ENCODE measurements at regions not wholly inside any gene's neighbourhood (a gene's known extent, or its start where the extent isn't known, plus 50 kb on each side); places are given as distances from the start of the nearest gene placed in this dataset.

DNA sequence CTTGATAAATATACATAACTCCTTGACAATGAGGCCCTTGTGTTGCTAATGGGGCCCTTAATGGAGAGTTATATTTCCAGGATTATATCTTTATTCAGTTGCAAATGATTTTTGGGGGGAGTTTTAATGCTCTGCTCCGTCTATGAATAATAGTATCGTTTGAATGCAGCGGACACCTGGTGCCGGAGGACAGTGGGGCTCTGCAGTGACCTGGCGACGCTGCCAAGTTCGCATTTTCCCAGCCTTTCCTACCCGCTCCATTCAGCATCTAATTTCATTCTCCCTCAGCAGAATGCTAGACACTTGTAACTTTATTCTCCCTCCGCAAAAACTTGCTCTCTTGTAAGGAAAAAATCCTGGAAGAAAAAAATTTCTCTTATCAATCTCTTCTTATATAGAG, 257.6 kb upstream of the SALL3 start:
- Histone ChIP-seq H3K4me3 (ENCODE audit: low read depth in 1 of 2, low read length in 2 of 2) (no peak overlapping the region), H3K9me3 (ENCODE audit: insufficient read depth, low read length, severe bottlenecking) (no peaks in the 10 kb centered on the region), H3K27me3 (ENCODE audit: insufficient read depth, low read length, poor library complexity) (peaks cover 2% of the 10 kb centered on the region), H3K9ac (ENCODE audit: low read depth, low read length) (no peak overlapping the region), H3K27ac (ENCODE audit: low read length) (no peak overlapping the region), H3K4me1 (ENCODE audit: insufficient read depth, low read length) (no peaks in the 10 kb centered on the region), H3K79me2 (ENCODE audit: insufficient read depth, low read length) (no peaks in the 10 kb centered on the region), H3K36me3 (ENCODE audit: insufficient read depth, low read length) (no peaks in the 10 kb centered on the region), H4K20me1 (ENCODE audit: insufficient read depth, low read length) (no peaks in the 10 kb centered on the region), H2AFZ (ENCODE audit: low read depth, low read length) (no peak overlapping the region), H3K4me2 (ENCODE audit: insufficient read depth, low read length) (no peak overlapping the region)
- DNase-seq (no peak), ATAC-seq (ENCODE audit: insufficient read depth, low read depth) (no peak)
- TF ChIP-seq, protein P1, sequence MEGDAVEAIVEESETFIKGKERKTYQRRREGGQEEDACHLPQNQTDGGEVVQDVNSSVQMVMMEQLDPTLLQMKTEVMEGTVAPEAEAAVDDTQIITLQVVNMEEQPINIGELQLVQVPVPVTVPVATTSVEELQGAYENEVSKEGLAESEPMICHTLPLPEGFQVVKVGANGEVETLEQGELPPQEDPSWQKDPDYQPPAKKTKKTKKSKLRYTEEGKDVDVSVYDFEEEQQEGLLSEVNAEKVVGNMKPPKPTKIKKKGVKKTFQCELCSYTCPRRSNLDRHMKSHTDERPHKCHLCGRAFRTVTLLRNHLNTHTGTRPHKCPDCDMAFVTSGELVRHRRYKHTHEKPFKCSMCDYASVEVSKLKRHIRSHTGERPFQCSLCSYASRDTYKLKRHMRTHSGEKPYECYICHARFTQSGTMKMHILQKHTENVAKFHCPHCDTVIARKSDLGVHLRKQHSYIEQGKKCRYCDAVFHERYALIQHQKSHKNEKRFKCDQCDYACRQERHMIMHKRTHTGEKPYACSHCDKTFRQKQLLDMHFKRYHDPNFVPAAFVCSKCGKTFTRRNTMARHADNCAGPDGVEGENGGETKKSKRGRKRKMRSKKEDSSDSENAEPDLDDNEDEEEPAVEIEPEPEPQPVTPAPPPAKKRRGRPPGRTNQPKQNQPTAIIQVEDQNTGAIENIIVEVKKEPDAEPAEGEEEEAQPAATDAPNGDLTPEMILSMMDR (IDR thresholded peaks at IDR 0.05; ENCODE audit: borderline replicate concordance, extremely low read depth, low read length, poor library complexity, severe bottlenecking) = no peak
- no peak for TF ChIP-seq EZH2 (IDR thresholded peaks at IDR 0.05; ENCODE audit: borderline replicate concordance, low read depth, low read length, severe bottlenecking)

DNA sequence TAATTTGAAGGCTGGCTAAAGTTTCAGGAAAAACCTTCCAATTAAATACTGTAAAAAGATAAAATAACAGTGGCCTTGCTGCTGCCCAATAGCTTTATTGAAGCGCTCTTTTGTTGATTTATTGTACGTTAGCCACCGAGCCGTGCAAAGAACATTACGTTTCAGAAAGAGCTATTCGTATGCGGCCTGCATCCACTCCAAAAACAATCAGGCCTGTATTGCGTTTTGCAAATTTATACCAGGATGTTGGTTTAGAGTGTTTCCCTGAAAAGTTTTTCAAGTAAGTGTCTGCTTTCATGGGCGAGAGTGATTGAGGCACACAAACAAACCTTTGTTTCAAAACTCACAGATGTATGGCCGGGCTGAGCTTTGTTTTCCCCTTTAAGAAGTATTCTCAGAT, 257.2 kb upstream of the SALL3 start:
- H3K36me3 ChIP-seq (ENCODE audit: insufficient read depth, low read length) = no peaks in the 10 kb centered on the region
- no peak overlapping the region for H2AFZ ChIP-seq (ENCODE audit: low read depth, low read length)
- no peak for ATAC-seq (ENCODE audit: insufficient read depth, low read depth)
- TF ChIP-seq, protein P1 (IDR thresholded peaks at IDR 0.05; ENCODE audit: borderline replicate concordance, extremely low read depth, low read length, poor library complexity, severe bottlenecking) = no peak
- TF ChIP-seq EZH2 (IDR thresholded peaks at IDR 0.05; ENCODE audit: borderline replicate concordance, low read depth, low read length, severe bottlenecking) = no peak
- no peaks in the 10 kb centered on the region for H3K4me1 ChIP-seq (ENCODE audit: insufficient read depth, low read length)
- H3K9ac ChIP-seq (ENCODE audit: low read depth, low read length) = no peak overlapping the region
- H4K20me1 ChIP-seq (ENCODE audit: insufficient read depth, low read length) = no peaks in the 10 kb centered on the region
- no peaks in the 10 kb centered on the region for H3K9me3 ChIP-seq (ENCODE audit: insufficient read depth, low read length, severe bottlenecking)
- H3K27me3 ChIP-seq (ENCODE audit: insufficient read depth, low read length, poor library complexity) = peaks cover 2% of the 10 kb centered on the region
- no peaks in the 10 kb centered on the region for H3K79me2 ChIP-seq (ENCODE audit: insufficient read depth, low read length)
- no peak overlapping the region for H3K27ac ChIP-seq (ENCODE audit: low read length)
- no peak overlapping the region for H3K4me3 ChIP-seq (ENCODE audit: low read depth in 1 of 2, low read length in 2 of 2)
- no peak for DNase-seq
- H3K4me2 ChIP-seq (ENCODE audit: insufficient read depth, low read length) = no peak overlapping the region

DNA sequence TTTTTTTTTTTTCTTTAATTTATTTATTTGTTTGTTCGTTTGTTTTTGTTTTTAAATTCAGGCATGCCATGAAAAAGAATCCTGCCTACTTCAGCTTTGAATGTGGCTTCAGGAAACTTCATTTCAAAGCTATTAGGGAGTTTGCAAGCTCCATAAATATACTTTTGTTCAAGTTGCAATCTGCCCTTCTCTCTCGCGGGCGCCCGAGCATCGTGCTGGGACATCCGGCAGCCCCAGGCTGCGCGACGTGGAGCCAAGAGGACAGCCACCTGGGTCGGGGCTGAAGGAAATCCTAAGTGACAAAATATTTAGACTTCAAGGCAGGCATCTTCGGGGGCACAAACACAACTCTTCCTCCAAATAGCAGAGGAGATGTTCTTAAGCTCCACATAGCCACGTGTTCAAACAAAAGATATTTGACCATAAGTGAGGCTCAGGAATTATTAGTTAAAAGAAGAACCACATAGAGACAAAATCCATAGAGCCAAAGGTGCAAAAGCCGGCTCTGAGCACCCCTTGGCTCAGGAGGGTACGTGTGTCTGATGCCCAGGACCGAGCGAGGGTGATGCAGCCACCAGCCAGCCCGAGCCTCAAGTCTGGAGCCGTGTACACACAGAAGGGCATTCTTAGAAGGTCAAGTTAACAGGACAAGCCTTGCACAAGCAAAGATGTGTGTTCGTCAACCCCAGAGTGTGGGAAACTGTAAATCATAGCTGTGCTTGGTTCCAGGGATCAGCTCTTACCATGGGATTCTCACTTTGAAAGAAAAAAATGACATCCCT, 256.5 kb upstream of the SALL3 start:
- Histone ChIP-seq H3K27ac (ENCODE audit: low read length) (no peak overlapping the region), H3K4me3 (ENCODE audit: low read depth in 1 of 2, low read length in 2 of 2) (no peak overlapping the region), H2AFZ (ENCODE audit: low read depth, low read length) (no peak overlapping the region), H3K9me3 (ENCODE audit: insufficient read depth, low read length, severe bottlenecking) (no peaks in the 10 kb centered on the region), H3K4me2 (ENCODE audit: insufficient read depth, low read length) (no peak overlapping the region), H3K4me1 (ENCODE audit: insufficient read depth, low read length) (no peaks in the 10 kb centered on the region), H3K79me2 (ENCODE audit: insufficient read depth, low read length) (no peaks in the 10 kb centered on the region), H3K9ac (ENCODE audit: low read depth, low read length) (no peak overlapping the region), H3K27me3 (ENCODE audit: insufficient read depth, low read length, poor library complexity) (peaks cover 2% of the 10 kb centered on the region), H4K20me1 (ENCODE audit: insufficient read depth, low read length) (no peaks in the 10 kb centered on the region), H3K36me3 (ENCODE audit: insufficient read depth, low read length) (no peaks in the 10 kb centered on the region)
- TF ChIP-seq, protein P1 (IDR thresholded peaks at IDR 0.05; ENCODE audit: borderline replicate concordance, extremely low read depth, low read length, poor library complexity, severe bottlenecking) = no peak
- TF ChIP-seq EZH2 (IDR thresholded peaks at IDR 0.05; ENCODE audit: borderline replicate concordance, low read depth, low read length, severe bottlenecking) = no peak
- no peak for ATAC-seq (ENCODE audit: insufficient read depth, low read depth)
- DNase-seq = no peak

Measured in DND-41 (cell line).